Keratinocyte (primary cell): ENCODE measurements at regions not wholly inside any gene's neighbourhood (a gene's known extent, or its start where the extent isn't known, plus 50 kb on each side); places are given as distances from the start of the nearest gene placed in this dataset.

Source experiments
- CTCF ChIP-seq, 3 experiments: IDR thresholded peaks in 1 of 3; conservative IDR thresholded peaks in 1 of 3; optimal IDR thresholded peaks in 1 of 3; 2 replicates in 2 of 3; 3 replicates in 1 of 3; pipeline versions ENCODE3 to v1.5.1; 2011; ENCODE audit warnings: low read length in 3 of 3, mild to moderate bottlenecking in 3 of 3, moderate library complexity in 2 of 3, control low read depth in 1 of 3, inconsistent platforms in 1 of 3; ENCODE audit not compliant: insufficient read depth in 2 of 3; ENCODE audit errors: extremely low read depth in 1 of 3
- EZH2 ChIP-seq: IDR thresholded peaks from one replicate; pipeline ENCODE4 v1.6.1; 2012; ENCODE audit warnings: inconsistent platforms, mild to moderate bottlenecking, low read length, moderate library complexity

GRCh38 chr5:69033690-69034089 is 60.1 kb upstream of the SLC30A5 start:
- TF ChIP-seq CTCF (optimal IDR thresholded peaks at IDR 0.05 in 1 of 3, IDR thresholded peaks at IDR 0.05 in 1 of 3, conservative IDR thresholded peaks at IDR 0.05 in 1 of 3; ENCODE audit: extremely low read depth in 1 of 3, insufficient read depth in 2 of 3, low read length in 3 of 3) (no peak), EZH2 (no peak)
